GM21447 (cell line): ENCODE measurements at regions not wholly inside any gene's neighbourhood (a gene's known extent, or its start where the extent isn't known, plus 50 kb on each side); places are given as distances from the start of the nearest gene placed in this dataset.
A peak's percentile ranks its signal among the peaks of the same experiment; 100 is the strongest.

Source experiments
- ATAC-seq: cut with Tn5 transposase; IDR thresholded peaks from one replicate; pipeline ENCODE4 v1.9.1; 2021; ENCODE audit not compliant: unreplicated experiment

GRCh38 chr20:7038029-7038428 is 270.5 kb downstream of the BMP2 start:
- no peak for ATAC-seq

GRCh38 chr20:7057611-7058010 is 290.1 kb downstream of the BMP2 start:
- no peak for ATAC-seq

- ATAC-seq = no peak
Measured at GRCh38 chr20:7078804-7079203, 311.3 kb downstream of the BMP2 start.

- ATAC-seq = no peak
Measured at GRCh38 chr20:7080472-7080871, 313.0 kb downstream of the BMP2 start.

DNA sequence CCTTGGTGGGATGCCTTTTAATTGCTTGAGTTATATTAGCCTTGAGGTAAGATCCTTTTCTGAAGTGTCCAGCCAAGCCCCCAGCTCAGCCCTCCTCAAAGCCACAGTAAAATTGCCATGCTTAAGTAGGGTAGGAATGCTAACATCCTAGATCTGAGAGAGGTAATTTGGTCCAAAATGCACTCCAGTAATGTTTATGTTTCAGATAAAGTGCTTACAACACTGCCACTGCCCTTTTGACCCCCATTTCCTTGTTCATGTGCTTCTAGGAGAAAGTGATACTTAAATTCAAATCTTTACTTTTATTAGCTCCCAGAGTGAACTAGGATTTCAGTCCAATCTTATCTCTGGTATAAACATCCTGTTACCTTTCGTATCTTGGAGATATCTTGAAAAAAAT is 318.0 kb downstream of the BMP2 start:
- ATAC-seq = no peak

- no peak for ATAC-seq
Measured at GRCh38 chr20:7087803-7088202, 320.3 kb downstream of the BMP2 start.

GRCh38 chr20:7090001-7090400 is 322.5 kb downstream of the BMP2 start:
- no peak for ATAC-seq

GRCh38 chr20:7090811-7091210 is 323.3 kb downstream of the BMP2 start:
- no peak for ATAC-seq

DNA sequence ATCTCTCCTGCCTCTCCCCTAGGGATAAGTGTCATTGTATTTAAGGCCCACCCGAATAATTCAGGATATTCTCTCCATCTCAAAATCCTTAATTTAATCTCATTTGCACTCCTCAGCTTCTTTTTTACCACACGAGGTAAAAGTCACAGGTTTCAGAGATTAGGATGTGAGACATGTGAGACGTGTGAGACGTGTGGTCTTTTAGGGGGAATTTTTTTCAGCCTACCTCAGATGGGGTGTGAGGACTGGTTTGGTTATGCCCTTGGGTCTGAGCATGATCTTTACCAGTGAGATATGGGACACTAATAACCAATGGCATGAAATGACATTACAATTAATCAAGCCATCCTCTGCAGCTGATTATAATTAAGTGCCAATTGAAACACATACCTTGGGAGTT is 324.2 kb downstream of the BMP2 start:
- no peak for ATAC-seq

- ATAC-seq = no peak
Measured at GRCh38 chr20:7094438-7094997, 327.0 kb downstream of the BMP2 start.

GRCh38 chr20:7106910-7107309 is 339.4 kb downstream of the BMP2 start:
- ATAC-seq = no peak

DNA sequence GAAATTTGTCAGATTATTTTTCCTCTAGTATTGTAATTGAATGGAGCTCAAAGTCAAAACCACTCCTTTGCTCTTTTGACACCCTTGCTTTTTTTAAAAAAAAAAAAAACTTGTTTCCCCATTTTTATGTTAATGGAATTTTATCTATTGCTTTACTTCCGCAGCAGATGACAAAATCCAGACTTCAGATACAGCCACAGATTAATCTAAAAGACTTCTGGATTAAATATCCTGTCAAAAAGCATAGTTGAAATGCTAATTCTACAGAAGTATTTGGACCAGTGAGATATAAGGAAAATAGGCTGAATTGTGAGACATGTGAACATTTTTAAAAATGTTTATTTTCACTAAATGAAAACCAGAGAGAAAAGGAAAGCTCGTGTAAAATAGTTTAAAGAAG is 341.4 kb downstream of the BMP2 start:
- no peak for ATAC-seq

GRCh38 chr20:7113577-7114466 is 346.3 kb downstream of the BMP2 start:
- ATAC-seq = no peak

GRCh38 chr20:7123457-7123856 is 356.0 kb downstream of the BMP2 start:
- no peak for ATAC-seq

DNA sequence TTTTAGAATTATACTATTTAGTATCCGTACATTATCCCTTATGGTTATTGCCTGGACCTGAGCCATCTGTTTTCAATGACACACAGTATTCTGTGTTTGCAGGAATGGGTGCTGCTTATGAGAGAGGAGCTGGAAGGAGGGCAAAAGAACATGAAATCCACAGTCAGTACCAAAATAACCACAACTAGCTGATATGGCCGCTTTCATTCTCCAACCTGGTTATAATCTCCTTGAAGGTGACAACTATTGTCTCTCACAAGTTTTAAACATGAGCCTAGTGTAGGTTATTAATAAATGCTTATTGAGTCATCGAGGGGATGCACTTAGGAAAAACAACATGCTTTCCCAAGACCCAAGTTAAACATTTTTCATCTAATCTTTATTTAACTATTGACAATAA is 356.6 kb downstream of the BMP2 start:
- no peak for ATAC-seq

- ATAC-seq = no peak
Measured at GRCh38 chr20:7136886-7137285, 369.4 kb downstream of the BMP2 start.

- peak; percentile 64 for ATAC-seq
Measured at GRCh38 chr20:7137395-7138151, 370.1 kb downstream of the BMP2 start.

GRCh38 chr20:7144464-7144863 is 377.0 kb downstream of the BMP2 start:
- no peak for ATAC-seq

- no peak for ATAC-seq
Measured at GRCh38 chr20:7146552-7147219, 379.2 kb downstream of the BMP2 start.

- no peak for ATAC-seq
Measured at GRCh38 chr20:7147220-7147601, 379.7 kb downstream of the BMP2 start.

DNA sequence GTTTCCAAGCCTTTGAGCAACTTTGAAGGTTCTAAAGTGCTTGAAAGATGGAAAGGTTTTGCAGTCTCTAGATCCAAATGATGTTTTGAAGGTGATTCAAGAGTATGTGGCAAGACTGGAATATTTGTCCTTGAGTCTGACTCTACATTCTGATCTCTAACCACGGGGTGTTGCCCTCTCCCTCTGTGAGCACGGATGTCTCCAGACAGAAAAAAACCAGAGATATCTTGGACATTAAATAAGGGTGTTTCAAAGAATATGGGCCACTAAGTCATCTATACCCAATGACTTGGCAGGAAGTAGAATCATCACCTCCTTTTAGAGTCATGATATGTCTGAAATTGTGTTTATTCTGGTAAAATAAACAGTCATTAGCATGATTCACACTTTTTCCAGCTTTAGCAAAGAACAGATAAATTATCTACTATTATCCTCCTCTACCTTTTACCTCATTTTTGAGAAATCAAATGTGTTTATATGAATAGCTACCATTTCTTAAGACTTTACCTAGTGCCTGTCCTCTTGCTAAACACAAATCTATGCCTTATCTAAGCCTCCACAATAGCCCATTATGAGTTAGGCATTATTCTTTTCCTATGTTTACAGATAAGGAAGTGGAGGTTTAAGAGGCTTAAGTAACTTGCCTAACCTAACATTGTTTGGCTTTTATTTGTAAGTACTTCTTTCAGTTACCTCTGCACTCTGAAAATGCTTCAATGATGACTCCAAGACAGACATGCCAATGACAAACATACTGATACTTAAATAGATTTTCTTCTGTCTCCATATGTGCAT is 384.4 kb downstream of the BMP2 start:
- no peak for ATAC-seq
